ENCODE measurements at regions not wholly inside any gene's neighbourhood (a gene's known extent, or its start where the extent isn't known, plus 50 kb on each side); places are given as distances from the start of the nearest gene placed in this dataset.

GRCh38 chrX:22325096-22325495, 52.4 kb downstream of the CBLL2 start:
- DNase-seq: peak; percentile 29

- DNase-seq: no peak
Measured at GRCh38 chrX:22329783-22330182, 57.1 kb downstream of the CBLL2 start.

DNA sequence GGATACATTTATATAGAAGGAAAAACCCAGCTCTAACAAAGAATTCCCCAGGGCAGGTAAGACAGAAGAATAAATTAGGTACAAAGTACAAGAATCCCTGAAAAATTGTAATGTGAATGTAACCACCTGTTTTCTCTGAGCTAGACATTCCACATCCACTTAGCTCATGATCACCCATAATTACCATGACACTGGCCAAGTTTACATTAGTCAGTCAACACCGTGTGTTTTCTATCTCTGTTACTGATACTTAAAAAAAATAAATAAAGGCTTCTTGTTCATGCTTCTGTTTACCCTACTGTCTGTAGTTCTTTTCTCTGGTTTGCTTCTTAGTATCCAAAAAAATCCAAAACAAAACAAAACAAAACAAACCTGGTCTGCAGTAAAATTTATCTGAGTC, 66.0 kb downstream of the CBLL2 start:
- no peak for DNase-seq

DNA sequence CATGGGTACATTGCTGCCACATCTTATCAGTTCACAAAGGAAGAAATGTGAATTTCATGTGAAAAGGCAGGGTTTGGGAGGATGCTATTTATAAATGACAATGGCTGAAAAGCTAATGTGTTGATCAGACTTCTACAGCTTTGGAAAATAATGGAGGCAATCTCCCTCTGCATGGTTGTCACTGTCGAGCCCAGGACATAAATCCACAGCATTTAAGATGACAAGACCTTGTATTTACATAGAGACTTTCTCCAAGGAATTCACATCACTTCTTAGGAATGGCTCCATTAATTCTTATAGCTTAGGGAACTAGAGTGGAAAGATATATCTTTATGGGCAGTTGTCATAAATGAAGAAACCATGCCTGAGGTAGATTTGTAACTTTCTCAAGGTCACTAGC, 66.7 kb downstream of the CBLL2 start:
- DNase-seq: no peak

DNA sequence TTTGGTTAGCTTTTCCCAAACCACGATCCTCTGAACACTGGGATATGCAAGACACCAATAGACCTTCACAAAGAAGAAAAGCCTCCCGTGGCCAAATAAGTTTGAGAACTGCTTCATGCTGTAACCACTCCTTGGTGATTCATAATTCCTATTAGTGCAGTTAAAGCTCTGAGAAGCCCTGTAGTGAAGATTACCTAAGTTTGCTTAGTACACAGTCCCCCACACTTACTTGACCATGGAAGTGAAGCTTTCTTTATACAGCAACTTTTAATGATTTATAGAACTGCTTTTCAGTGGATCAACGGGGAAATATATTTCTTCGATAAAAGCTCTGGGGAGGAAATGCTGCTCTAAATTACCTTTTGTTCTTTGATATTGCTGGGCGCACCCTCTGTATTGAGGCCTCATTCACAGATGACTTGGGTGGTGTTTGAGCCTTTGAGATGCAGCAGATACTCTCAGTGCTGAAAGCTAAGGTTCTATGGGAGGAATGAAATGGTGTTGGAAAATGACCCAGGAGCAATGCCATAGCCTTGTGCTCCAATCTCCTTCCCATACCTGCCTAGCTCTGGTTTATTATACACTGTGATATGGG, 67.4 kb downstream of the CBLL2 start:
- DNase-seq: no peak

DNA sequence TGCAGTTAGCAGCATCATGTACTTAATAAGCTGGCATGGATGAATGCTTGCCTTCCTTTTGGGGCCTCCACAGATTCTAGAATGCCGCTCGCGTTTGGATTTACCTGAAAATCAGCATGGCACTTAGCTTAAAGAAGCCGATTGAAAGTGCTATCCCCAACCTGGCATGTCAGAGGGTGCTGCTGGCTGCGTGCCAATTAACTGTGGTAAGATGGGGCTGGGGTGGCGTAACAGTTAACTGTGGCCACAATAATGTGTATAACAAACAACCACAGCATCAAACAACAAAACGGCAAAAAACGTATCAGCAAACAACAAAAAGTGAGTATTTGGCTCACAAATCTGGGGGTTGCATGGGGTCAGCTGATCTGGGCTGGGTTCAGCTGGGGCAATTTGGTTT, 70.5 kb downstream of the CBLL2 start:
- no peak for DNase-seq

DNA sequence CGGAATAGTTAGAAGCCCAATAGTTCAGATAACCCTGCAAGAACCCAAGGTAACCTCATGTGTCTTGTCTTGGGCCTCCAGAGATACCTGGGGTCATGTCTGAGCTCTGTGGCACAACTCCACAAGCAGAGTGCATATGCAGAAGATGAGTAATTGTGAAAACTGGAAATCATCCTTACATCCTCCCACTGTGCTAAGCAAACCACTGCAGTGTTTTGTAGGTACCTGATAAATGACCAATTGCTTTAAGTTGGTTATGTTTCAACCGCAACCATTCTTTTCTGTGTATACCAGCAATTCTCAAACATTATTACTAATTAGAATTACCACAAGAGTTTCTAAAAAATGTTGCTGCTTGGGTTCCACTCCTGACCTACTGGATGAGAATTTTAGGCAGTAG, 73.2 kb downstream of the CBLL2 start:
- DNase-seq: no peak

GRCh38 chrX:22347491-22347890, 74.8 kb downstream of the CBLL2 start:
- no peak for DNase-seq

DNA sequence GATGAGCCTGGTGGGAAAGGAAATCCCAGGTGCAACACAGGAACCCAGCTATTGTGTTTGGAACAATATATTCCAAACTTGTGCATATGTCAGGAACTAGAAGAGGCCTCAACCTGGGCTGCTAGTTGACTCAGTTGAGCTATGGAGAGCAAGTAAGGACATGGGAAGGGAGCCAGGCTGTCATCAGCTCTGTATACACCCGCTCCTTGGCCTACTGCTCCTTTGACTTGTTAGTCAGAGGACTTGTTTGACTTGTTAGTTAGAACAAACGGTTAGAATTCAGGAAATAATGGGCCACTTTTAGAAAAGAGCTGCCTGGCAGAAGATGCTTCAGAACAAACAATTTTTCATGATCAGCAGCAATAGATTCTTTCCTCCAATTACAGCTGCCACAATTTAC, 76.4 kb downstream of the CBLL2 start:
- no peak for DNase-seq

- no peak for DNase-seq
Measured at GRCh38 chrX:22351076-22351475, 78.4 kb downstream of the CBLL2 start.

GRCh38 chrX:22351966-22352365, 79.3 kb downstream of the CBLL2 start:
- no peak for DNase-seq

DNA sequence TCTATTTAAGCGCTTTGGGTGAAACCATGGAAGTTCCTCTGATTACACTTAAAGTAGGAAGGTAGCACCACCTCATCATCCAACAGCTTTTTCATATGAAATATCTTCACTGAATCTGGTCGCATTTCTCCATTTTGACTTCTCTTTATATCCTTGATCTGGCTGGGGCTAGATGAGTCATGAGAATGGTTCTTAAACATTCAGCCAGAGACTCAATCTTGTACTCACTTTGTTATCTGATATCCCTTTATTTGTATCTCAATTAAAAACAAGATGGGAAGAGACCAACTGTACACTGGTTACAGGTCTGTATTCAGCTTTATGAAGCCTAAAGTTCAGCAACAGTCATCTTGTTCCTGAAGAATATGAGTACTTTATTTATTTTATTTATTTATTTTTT, 84.9 kb downstream of the CBLL2 start:
- no peak for DNase-seq

GRCh38 chrX:22360129-22360528, 87.4 kb downstream of the CBLL2 start:
- peak; percentile 29 for DNase-seq

DNA sequence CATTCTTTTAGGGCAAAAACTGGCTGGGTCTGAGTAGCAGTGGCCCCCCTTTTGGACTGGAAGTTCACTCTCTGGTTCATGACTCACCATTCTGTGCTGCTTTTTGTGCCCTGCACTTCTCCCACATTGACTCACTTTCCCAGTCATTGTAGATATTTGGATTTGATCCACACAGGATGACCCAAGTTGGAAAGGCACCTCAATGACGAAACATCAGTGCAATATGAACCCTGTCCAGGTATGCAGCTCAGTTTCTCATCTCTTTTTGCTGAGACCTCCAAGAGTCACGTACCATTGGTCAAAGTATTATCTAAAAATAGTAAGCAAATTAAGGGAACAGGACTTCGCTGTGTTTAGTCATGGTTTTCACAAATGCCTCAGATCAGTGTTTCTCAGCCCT, 92.7 kb downstream of the CBLL2 start:
- DNase-seq: no peak

DNA sequence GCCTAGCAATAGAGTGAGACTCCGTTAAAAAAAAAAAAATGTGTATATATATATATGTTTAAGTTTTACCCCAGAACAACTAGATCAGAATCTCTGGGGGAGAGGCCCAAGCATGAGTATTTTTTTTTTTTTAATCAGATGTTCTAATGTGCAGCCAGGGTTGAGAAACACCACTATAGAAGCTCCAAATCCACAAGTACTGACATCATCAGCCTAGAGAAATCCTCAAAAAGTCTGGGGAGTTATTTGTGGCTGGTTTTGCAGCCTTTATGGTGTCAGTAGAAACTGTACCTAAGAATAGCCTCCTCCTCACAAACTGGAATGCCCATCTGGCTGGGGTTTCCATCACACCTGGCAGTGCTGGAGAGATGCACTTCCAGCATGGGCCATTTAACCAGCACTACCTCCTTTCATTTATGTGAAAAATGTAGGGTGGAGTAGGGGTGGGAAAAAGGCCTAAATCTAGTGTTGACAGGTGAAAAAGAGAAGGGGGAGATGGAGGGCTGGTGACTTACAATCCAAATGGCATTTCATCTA, 93.5 kb downstream of the CBLL2 start:
- no peak for DNase-seq

DNA sequence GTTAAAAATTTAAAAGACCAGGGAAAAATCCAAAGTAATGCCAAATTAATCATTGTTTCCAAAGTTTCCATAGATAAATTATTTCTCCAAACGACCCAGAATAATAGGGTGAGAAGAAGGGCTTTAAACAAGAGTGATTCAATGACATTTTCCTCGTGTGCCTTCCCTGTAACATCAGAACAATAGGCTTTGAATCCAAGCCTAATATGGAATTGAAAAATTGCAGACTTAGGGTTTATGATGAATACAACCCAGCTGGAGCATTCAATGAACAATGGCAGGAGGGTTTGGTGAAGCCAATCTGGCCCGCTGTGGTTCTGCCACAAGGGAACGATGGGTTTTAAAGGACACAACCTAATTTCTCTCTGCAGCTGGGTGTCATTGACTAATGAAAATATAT, 94.2 kb downstream of the CBLL2 start:
- no peak for DNase-seq

GRCh38 chrX:22373094-22373493, 100.4 kb downstream of the CBLL2 start:
- DNase-seq: no peak

DNA sequence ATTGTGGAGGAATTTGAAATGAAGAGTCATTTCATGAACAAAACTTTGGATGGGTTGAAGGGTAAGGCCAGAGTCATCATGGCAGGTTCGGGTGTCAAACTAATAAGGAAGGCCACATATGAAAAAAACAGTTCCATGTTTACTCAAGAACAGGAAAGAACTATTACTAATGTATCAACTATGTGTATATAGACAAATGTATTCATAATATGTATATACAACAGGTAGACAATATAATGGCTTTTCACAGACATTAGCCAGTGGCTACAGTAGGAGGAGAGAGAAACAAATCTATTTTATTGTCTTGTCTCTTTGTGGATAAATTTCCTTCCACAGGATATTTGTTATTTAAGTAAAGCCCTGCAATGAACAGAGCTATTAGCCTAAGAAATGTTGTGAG, 101.1 kb downstream of the CBLL2 start:
- DNase-seq: no peak

DNA sequence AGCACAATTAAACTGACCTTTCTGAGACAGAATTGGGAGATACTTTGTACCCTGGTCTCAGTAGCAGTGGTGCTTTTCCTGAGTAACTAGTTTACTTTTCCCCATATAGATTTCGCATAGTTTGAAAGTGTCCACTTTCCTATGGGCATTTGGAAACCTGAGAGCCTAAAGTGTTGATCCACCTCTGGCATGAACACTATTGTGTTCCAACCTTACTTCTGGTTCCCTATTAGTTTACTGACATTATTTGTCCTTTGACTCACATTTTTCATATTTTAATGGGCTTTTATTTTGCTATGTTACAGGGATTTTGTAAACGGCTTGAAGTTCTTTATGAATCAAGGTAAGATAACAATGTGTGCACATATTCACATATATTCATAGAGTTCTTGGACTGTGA, 103.7 kb downstream of the CBLL2 start:
- no peak for DNase-seq

DNA sequence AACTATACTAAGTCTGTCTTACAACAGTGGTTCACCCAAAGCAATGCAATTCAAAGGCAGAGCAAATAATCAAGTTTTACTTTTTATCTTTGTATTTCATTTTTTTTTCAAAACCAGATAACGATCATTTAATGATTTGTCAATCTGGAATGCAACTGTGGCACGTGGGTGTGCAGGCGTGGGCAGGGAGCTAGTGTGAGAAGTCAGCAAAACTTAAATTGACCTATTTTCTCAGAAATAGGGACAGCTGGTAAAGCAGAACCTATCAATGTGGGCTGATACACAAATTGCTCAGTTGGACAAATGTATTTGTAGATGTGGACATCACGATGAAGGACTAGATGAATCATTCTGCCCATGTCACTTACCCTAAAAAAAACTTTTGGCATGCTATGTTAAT, 105.6 kb downstream of the CBLL2 start:
- DNase-seq: peak; percentile 16

- no peak for DNase-seq
Measured at GRCh38 chrX:22383988-22384387, 111.3 kb downstream of the CBLL2 start.

DNA sequence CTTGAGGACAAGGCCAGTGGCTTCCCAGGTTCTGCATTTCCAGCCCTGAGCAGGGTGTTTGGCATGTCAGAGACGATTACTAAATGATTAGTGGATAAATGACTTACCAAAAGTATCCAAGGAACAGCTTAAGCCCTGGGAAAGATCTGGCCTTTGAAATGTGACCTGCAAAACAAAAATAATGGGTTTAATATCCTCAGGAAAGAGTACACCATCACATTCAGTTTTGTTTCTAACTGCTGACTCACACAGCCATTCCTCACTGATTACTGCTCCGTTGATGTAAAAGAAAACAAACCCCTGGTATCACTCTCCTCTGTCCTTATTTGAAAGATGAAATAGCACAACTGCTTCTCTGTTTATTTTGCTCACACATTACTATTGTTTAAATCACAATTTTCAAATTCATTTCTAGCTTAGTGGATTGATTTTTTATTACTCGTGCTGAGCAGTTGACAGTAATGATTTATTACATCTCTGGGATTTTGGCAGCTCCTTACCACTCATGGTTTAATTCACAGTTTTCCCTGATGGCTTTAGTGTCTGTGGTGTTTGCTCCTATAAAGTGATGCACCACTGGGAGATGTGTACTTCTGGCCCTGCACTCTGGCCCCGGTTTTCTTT, 117.0 kb downstream of the CBLL2 start:
- DNase-seq: peak; percentile 5

- DNase-seq: no peak
Measured at GRCh38 chrX:22392133-22392948, 119.6 kb downstream of the CBLL2 start.

DNA sequence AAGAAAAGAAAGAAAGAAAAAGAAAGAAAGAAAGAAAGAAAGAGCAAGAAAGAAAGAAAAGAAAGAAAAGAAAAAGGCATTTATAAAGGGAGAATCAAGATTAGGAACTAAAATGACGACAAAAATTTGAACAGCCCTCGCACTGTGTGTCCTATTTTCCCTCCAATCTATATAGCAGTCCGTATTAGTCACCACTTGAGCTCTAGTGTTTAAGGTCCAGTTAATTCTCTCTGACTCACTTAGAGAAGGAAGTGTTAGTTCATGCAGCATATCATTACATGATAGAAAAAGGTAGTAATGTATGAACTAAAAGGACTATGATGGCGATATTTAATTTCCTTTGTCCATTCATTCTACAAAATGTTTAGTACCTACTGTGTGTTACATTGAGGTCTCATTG, 122.7 kb downstream of the CBLL2 start:
- DNase-seq: peak; percentile 9

Data from OCI-M1 (cell line).